GM21825 (cell line): ENCODE measurements at regions not wholly inside any gene's neighbourhood (a gene's known extent, or its start where the extent isn't known, plus 50 kb on each side); places are given as distances from the start of the nearest gene placed in this dataset.
"Not testable (repeated sequence)": the region's sequence is repeated elsewhere in the genome, so short reads cannot be mapped to it uniquely, and the experiment has no call there.

Experiments used
- ATAC-seq: cut with Tn5 transposase; IDR thresholded peaks from one replicate; pipeline ENCODE4 v1.9.1; 2021; ENCODE audit warnings: mild to moderate bottlenecking, moderate library complexity; ENCODE audit not compliant: unreplicated experiment

DNA sequence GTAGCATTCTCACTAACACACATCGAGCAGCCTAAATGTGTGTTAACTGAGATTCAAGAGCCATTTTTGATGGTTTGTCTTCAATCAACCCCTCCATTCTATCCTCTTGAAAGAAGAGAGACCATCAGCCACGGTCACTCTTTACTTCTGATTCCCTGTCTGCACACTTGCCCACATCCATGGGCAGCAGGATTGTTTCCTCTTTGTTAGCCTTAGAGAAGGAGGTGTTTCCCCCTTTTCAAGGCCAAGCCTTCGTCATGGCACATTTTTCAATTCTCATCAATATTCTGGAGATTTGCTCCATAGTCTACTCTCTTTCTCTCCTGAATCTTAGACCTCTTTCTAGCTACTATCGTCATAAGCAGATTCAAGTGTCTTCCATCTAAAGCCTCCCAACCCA, 522.4 kb upstream of the NAALADL2 start:
- no peak for ATAC-seq

DNA sequence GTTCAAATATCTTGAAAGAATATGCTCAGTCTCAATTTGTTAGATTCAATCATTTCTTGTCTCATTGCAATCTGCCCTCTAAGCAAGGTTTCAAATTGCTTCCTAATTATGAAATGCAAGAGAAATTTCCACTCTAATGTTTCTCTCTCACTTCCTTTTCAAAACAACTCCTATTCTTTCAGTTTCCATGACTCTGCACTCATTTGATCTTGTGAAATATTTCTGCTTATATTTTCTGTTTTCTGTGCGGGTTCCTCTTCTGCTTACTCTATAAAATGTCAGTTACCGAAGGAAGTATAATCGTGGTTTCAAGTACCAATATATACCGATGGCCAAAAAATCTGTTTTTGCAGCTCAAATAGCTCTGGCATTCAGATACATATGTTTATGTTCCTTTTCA, 521.9 kb upstream of the NAALADL2 start:
- ATAC-seq, result no peak

DNA sequence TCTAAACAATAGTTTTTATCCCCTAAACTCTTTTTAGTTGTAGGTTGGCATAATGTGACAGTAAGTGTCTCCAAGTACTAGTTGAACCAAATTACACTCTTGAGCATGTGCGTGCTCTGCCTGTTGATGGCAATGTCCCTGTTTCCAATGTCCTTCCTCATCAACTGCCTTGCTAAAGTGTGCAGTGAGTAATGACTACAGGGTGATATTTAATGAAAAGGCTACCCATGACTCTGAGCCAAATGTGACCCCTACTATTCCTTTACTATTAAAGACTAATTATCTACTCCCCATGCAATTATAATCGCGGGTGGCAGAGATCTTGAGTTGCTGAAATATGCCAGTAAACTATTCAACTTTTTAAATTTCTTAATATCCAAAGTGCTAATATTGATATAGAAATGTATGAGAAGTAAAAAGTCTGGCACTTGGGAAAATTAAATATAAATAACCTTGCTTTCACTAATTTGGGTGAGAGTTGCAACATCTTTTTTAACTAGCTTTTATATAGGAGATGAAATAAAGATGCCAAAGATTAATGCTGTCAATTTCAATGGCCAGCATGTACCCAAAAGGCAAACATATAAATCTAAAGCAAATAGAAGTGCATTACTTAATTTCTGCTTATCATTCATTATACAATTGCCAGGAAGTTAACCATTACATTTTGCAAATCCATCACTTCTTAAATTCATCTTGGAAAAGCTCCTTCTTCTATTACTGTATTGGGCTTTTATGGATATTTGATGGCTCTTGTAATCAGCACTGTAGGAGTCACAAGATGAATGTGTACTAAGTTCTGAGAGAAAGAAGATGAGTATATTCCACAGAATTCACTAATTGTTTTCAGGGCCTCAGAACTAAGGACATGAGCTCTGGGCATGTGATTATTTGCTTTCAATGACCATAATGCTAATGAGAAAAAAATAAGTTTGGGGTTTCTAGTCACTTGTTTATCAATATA, 518.2 kb upstream of the NAALADL2 start:
- ATAC-seq, result no peak

DNA sequence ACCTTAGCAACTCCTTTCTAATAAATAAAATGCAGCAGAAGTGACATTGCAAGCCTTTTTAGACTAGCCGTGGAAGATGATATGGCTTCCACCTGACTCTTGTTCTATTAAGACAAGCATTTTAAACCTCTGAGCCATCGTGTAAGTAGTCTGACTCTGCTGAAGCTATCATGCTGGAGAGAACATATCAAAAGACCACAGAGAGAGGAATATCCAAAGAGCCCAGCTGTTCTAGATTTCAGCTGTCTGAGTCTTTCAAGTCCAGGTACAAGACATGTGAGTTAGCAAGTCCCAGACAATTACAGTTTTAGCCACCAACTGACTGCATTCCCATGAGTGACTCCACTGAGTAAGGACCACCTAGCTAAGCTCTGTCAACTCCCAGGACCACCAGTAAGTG, 517.0 kb upstream of the NAALADL2 start:
- no peak for ATAC-seq

DNA sequence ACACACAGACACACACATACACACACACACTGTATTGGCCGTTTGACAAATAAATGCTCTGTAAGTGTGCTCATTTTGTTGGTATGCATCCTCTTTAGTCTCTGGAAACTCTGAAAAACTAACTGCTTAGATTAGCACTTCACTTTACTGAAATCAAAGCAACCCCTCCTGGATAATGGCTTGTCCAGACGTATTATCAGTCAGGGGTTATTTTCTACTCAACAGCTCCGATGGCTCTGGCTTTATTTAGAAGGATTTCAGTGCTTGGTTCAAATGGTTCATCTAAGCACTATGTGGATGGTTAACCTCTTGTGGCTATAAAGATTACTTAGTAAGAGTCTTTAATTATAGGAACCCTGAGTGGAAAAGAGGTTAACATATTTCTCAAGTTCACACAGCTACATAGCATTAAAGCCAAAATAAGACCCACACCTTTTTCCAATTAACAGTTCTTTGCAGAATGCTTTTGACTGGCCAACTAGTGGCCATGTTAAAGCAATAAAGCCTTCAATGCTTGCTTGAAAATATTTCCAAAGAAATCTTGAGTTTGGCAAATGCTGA, 516.1 kb upstream of the NAALADL2 start:
- ATAC-seq, result no peak

DNA sequence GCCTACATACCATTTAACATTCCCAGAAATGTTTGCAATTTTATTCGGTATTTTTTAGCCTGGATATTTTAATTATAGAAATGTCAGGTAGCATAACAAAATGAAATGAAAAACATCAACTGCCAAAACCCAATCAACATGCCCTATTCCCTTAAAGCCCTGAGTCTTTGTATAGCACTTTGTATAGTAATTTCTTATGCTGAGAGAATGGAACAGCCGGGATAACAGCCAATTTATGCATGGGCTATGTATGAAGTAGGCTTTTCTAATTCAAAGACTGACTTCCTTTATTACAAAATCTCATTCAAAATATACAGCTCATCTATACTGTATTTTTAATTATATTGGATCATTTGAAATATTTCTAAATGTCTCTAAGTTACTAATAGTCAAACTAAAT, 513.0 kb upstream of the NAALADL2 start:
- no peak for ATAC-seq

DNA sequence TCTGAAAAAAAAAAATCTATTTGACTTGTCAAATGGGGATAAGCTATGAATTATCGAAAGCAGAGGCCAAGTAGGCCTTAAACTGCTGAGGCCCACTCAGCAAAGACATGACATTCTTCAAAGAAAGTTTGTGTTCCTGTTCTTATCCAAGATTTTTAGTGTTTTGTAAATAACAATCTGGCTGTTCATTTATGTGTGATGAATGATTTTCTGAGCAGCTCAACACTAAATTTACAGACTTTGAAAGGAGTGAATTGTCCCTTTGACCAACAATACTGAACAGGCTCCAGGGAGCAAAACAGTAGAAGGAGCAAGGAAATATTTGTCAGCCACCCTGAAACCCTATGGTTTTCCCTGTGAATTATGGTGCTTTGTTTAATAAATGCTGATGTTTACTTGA, 512.6 kb upstream of the NAALADL2 start:
- no peak for ATAC-seq

DNA sequence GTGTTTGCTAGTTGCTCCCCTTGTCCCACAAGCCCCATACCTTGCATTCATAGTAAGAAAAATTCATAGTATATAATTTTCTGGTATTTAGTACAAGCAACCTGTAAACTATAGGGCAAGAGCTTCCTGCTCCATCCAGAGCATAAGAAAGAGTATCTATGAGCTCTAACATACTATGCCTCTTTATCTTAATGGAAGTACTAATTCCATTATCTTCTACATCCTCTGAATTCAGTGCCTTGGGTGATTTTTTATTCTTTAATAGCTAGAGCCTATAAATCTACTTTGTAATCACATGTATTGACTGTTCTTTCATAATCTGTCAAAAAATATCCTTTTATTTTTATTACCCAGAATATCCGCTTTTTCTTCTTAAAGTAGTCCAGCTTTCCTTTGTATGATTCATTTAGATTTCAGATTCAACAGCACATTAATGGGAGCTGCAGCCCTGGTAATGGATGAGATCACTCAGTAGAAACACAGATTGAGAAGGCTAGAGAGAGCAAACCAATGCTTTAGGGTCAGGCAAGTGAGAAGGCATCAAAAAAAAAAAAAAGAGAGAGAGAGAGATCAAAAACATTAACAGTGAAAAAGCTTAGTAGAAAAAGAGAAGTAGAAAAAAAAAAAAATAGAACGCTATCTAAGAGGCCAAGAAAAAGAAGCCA, 511.5 kb upstream of the NAALADL2 start:
- ATAC-seq, result no peak

DNA sequence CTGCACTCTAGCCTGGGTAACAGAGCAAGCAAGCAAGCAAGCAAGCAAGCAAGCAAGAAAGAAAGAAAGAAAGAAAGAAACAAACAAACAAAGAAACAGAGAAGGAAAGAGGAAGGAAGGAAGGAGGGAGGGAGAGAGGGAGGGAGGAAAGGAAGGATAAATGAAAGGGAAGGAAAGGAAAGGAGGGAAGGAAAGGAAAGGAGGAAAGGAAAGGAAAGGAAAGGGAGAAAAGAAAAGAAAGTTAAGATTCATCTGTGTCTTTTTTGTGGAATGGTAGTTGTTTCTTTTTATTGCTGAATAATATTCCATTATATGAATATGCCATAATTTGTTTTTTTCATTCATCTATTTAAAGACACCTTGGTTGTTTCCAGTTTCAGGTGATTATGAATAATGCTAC, 506.9 kb upstream of the NAALADL2 start:
- ATAC-seq, result no peak

DNA sequence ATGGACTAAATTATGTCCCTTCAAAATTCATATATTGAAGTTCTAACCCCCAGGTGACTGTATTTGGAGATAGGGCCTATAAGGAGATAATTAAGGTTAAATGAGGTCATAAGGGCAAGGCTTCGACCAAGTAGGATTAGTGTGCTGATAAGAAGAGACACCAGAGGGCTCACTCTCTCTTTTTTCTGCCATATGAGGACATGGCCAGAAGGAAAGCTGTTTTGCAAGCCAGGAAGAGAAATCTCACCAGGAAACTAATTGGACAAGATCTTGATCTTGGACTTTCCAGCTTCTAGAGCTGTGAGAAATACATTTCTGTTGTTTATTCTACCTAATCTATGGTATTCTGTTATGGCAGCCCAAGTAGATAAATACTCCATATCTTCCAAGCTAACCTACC, 503.6 kb upstream of the NAALADL2 start:
- ATAC-seq, result no peak

DNA sequence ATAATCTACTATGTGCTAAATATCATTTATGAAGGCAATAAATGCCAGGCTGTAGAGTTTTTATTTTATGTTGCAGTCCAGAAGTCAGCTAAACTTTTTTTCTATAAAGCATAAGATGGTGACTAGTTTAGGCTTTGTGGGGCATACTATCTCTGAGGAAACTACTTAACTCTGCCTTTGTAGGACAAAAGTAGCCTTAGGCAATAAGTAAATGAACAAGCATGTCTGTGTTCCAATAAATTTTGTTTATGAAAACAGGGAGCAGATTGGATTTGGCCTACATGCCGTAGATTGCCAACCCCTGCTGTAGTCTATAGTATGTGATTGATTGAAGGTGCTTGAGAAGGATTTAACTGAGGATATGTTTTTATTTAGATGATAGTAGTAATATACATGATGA, 502.5 kb upstream of the NAALADL2 start:
- no peak for ATAC-seq

DNA sequence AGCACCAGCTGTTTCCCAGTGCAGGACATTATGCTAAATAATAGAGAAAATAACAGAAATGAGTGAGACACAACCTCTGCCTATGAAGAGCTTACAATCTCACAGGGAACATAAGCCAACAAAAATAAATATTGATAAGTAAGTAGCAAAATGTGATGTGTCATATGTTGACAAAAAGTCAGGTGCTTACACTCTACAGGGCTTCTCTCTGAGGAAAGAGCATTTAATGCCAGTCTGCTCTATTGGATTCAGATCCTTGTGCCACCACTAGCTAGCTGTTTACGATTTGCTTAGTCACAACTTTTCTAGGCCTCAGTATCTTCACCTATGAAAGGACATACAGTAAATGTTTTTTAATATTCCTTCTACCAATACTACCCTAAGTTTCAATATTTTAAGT, 500.9 kb upstream of the NAALADL2 start:
- ATAC-seq, result no peak

DNA sequence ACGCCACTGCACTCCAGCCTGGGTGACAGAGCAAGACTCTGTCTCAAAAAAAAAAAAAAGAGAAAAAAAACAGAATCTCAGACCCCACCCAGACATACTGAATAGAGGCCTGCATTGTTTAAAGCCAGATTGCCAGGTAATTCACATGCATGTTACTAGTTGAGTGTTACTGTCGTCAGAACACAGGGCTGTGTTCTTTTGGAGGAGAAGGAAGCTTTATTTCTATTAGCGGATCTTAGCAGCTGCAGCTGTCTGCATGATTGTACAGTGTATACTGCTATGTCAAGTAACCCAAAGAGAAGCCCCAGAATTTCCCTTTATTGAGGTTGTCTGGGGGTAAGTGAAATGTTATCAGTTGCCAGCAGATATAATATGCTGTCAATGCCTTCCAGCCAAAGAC, 496.6 kb upstream of the NAALADL2 start:
- ATAC-seq, result no peak

DNA sequence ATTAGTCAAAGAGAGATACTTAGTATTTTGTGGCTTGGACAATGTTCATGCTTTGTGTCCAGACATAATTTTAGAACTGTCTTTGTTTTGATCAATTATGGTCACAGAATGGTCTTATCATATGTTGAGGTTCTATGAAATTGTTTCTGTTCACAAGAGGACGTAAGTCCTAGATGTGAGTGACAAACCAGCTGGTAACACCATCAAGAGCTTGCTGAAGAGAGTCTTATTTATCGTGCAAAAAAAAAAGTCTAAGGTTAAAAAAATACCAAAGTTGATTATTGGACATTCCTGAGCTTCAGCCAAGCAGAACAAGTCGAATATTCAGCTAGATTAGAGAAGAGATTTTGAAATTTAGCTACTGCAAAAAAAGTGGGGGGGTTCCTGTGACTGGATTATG, 495.9 kb upstream of the NAALADL2 start:
- no peak for ATAC-seq

DNA sequence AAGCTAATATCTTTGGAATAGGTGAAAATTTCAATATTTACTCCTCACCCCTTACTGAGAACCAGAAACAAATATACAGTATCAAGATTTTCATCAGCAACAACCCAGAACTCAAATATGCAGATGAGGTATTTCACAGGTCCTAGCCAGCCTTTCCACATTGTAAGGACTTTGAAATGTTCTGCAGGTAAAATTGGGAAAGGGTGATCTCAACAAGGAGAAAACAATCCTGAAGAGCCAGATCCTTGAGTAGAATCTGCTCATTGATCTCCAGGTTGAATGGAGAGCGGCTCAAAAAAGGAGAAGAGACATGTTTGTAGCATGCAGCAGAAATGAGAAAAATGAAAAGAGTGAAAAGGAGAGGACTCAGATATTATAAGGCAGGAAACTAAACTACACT, 493.3 kb upstream of the NAALADL2 start:
- ATAC-seq, result no peak

DNA sequence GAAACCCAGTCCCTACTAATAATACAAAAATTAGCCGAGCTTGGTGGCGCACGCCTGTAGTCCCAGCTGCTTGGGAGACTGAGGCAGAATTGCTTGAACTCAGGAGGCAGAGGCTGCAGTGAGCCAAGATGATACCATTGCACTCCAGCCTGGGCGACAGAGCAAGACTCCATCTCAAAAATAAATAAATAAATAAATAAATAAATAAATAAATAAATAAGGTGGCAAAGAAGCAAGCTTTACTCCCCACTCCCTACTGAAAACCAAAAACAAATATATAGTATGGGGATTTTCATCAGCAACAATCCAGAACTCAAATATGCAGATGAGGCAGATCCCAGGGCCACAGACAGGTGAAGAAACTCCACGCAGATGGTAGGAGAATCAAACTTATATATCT, 492.2 kb upstream of the NAALADL2 start:
- not testable (repeated sequence) for ATAC-seq

DNA sequence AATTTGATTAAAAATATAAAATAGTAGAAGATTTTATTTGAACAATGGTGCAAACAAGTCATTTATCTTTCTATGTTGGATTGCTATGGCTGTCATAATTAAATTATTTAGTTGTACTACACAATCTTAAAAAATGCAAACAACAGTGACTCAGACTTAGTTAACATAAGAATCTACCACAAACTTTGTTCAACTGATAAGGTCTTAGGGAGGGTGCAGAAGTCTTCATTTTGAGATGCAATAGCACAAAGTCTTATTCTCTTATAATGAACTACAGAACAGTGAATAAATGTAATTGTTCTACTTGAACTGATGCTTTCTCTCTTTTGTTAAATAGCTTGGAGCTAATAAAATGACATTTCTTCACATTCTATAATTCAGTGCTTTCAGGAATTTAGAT, 482.8 kb upstream of the NAALADL2 start:
- no peak for ATAC-seq

DNA sequence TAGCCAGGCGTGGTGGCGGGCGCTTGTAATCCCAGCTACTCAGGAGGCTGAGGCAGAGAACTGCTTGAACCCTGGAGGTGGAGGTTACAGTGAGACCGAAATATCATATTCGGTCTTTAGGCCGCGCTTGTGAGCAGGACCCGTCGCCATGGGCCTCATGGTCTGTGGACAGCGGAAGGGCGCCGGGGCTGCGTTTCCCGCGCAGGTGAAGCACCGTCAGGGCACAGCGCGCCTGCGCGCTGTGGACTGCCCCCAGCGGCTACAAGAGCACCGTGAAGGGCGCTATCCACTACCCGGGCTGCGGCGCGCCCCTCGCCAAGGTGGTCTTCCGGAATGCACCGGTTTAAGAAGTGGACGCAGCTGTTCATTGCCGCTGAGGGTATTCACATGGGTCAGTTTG, 482.0 kb upstream of the NAALADL2 start:
- no peak for ATAC-seq

DNA sequence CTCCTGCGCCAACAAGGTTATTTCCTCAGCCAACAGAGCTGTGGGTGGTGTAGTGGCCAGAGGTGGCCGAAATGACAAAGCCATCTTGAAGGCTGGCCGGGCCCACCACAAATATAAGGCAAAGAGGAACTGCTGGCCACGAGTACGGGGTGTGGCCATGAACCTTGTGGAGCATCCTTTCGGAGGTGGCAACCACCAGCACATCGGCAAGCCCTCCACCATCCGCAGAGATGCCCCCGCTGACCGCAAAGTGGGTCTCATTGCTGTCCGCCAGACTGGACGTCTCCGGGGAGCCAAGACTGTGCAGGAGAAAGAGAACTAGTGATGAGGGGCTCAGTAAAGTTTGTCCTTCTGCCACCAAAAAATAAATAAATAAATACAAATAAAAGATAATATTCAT, 481.4 kb upstream of the NAALADL2 start:
- ATAC-seq, result no peak

DNA sequence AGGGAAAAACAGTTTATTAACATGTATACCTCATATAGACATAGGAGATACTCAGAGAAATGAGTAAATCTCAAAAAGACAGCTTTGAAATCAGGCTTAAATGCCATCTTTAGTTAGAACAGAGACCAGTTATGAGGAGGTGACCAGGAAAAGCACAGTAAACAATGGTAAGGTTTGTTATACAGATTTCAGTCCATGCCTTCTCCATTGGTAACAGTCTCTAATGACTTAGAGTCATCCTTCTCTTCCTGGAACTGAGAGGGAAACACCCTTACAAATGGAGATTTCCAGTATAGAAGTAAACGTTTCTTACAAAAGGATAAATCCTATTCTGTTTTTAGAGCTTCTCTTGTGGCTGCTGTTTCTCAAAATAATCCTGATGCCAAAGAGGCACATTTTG, 476.3 kb upstream of the NAALADL2 start:
- ATAC-seq, result no peak

DNA sequence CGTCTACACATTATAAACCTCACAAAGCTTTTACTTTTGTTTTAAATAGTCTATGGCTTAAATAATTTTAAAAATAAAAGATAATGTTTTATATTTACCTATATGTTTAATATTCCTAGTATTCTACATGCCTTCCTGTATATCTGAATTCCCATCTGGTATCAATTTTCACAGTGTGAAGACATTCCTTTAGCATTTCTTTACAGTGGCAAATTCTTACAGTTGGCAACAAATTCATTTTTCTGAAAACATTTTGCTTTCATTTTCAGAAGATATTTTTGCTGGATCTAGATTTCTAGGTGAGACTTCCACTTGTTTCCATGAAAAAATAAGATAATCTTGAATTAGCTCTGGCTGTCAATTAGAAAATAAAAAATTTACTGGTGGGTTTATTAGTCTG, 471.4 kb upstream of the NAALADL2 start:
- no peak for ATAC-seq

DNA sequence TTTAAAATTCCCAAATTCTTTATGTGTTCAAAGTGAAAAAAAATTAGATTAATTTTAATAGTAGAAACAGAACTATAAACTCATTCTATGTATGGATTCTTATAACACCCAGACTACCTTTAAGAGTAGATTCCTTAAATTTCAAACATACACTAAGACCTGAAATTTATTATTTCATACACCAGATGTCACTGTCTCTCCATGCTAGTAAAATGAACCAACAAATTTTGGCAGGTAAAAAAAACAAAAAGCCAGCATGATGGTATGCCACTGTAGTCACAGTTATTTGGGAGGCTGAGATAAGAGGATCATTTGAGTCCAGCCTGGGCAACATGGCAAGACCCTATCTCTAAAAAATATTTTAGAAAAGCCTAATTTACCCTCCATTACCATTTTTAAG, 461.3 kb upstream of the NAALADL2 start:
- no peak for ATAC-seq
